ENCODE measurements at regions not wholly inside any gene's neighbourhood (a gene's known extent, or its start where the extent isn't known, plus 50 kb on each side); places are given as distances from the start of the nearest gene placed in this dataset.

DNA sequence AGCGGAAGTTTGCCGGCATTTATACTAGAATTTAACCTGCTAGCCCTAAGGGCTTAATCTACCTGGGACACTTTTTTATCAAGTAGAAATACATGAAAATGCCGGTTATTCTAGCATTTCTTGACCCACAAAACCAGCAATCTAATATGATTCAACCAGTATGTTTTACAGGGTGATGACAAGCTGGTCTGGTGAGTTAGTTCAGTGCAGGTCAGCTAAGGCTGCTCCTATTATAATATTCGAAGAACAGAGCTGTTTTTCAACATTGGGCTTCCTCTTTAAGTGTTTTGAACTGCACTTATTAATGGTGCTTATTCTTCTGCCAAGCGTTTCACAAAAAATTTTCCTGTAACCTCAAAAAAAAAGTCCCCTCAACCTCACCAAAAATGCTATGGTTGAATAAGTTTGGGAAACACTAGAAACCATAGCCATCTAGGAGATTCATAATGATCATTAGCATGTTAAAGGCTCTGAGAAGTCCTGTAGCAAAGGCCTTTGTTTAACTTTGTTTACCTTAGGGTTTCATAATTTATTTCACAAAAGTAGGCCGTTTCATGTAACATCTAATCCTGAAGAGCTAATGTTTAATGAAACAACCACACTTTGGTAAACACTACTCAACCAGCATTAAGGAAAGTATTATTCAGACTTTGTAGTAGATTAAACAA lies 526.6 kb downstream of the KLF12 start:
- DNase-seq = no peak

GRCh38 chr13:73603646-73604045 lies 530.6 kb downstream of the KLF12 start:
- no peak for DNase-seq

GRCh38 chr13:73602295-73602694 lies 531.9 kb downstream of the KLF12 start:
- DNase-seq = no peak

GRCh38 chr13:73601708-73602107 lies 532.5 kb downstream of the KLF12 start:
- DNase-seq = no peak

GRCh38 chr13:73599232-73600128 lies 534.7 kb downstream of the KLF12 start:
- DNase-seq = no peak

GRCh38 chr13:73598020-73598712 lies 536.0 kb downstream of the KLF12 start:
- DNase-seq = no peak

DNA sequence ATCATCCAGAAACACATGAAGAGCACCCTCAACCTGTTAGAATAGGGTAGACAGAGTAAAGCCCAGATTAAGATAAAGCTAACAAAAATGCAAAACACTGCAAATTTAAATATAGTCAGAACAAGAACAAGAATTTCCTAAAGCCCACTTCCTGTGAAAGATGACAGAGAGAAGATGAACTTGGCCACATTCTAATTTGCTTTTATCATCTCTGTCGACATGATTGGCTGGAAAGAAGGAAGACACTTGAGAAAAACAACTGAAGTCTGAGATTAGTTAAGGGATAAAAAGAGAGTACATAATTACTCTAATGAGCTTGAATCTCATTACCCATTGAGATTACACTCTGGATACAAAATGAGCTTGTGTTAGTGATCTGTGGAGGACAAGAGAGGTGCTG lies 537.6 kb downstream of the KLF5 start:
- DNase-seq = no peak

DNA sequence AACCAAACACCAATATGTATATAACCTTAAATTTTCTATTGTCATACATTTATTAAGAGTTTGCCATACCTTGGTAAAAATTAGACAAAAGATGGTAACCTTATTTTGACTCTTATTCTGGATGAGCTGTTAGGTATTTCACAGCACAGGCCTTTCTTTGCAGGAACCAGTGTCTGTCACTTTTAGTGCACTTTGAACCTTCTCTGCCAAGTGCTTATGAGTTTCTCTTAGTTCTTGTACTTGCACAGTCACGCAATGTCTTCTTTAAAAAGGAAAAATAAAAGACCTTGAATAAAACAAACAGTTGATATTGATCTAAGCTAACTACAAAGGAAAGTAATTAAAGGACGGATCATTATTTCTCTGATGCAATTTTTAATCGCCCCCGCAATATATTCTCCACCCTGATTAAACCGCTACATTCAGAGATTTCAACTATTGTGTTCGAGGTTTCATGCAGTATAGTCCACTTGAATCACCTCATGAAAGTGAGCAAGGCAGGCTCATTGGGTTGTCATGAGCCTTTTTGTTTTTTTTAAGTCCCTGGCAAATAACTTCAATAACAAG lies 534.5 kb downstream of the KLF5 start:
- DNase-seq = no peak

GRCh38 chr13:73591861-73592260 lies 533.1 kb downstream of the KLF5 start:
- no peak for DNase-seq

DNA sequence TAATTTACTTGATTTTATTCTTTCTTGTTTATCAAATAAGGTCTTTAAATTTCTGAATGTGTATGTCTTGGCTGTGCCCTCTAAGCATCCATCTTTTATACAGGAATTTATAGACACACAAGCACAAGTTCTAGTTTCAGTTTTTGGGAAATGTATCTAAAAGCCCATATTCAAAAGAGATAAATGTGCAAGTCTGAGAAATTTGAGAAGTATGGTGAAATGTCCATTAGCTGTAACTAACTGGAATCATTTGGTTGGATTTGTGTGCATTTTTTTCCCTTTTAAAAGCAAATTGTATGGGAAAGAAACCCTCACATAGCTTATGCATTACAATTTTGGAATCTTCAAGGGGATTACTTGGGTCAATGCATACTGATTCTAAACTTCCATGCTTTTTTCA lies 532.0 kb downstream of the KLF5 start:
- DNase-seq = no peak

- no peak for DNase-seq
Observed at GRCh38 chr13:73585236-73585635, 526.4 kb downstream of the KLF5 start.

DNA sequence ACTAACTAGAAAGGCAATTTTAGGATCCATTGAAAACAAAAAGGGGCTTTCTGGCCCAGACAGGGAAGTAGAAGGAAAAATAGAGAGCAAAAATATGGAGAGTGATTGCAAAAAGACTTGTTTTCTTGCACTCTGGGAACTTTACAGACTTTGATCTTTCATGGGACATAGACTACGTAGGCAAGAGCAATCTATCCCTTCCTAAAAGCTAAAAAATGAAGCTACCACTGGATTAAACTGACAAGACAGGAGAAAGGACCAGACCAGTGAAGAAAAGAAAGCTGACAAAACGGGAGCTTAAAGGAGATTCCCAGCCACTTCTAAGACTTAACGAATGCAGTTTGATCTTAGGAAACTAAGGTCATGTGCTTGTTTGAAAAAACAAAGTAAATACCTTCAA lies 524.5 kb downstream of the KLF5 start:
- no peak for DNase-seq

DNA sequence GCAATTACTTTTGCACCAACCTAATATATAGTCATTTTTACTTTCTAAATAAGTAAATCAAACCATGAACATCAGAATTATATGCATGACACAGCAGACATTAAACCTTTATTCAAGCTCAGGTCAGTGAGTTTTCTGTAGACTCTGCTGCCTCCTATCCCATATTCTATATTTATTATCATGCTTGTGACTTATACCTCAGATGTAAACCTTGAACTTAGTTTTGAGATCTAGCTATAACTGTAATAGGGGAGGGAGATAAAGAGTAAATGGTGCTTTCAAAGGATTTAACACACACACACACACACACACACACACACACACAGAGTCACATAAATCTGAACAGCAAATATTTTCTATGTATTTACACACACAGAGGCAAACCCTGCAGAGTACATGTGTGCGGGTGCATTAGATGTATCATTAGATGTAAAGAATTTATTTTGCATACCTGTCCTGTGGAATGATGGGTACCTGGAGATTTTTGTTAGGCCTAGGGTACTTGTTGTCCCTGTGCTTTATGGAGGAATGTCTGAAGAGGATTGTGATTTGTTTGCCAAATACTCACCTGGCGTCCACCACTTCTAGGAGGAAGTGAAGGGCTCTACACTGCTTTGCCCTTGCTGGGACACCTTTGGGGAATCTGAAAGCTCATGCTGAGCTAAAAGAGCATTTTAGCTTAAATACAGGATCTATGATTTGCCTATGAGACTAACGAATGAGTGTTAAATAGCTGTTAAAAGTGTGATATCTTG lies 521.9 kb downstream of the KLF5 start:
- no peak for DNase-seq

- DNase-seq = no peak
Observed at GRCh38 chr13:73579574-73580274, 520.9 kb downstream of the KLF5 start.

- DNase-seq = no peak
Observed at GRCh38 chr13:73578251-73578875, 519.6 kb downstream of the KLF5 start.

DNA sequence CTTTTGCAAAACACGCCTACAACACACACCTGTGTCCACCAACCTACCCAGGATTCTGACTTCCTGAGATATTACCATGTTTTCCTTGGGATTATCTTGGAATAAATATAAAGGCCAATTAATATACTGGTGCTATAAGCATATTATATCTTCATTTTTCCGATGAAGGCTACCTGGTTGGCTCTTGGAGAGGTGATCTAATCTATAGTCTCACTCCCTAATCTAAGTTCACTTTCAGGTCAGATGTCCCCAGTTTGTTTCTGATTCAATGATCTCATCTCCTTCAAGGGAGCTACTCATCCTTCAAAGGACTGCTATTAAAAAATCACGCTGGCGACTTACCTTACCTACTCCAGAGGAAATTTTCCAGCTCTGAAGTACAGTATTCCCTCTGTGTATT lies 517.5 kb downstream of the KLF5 start:
- no peak for DNase-seq

DNA sequence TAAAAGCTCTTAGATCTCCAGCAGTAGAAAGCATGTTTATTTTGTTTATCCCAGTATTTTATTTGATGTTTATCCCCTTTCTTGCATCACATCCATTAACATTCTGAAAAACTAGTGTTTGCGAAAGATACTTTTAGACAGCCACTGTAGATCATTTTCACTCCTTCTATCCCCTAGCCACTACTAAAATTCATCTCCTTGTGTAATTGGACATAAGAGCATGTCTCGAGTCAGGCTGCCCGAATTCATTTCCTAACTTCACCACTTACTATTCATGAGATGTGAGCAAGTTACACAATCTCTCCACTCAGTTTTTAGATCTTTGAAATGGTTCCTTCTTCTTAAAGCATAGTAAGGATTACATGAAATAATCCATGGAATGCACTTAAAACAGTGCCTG lies 514.0 kb downstream of the KLF5 start:
- no peak for DNase-seq

GRCh38 chr13:73571376-73571775 lies 512.6 kb downstream of the KLF5 start:
- DNase-seq = no peak

- DNase-seq = no peak
Observed at GRCh38 chr13:73556902-73557301, 498.1 kb downstream of the KLF5 start.

GRCh38 chr13:73556128-73556527 lies 497.3 kb downstream of the KLF5 start:
- DNase-seq = no peak

DNA sequence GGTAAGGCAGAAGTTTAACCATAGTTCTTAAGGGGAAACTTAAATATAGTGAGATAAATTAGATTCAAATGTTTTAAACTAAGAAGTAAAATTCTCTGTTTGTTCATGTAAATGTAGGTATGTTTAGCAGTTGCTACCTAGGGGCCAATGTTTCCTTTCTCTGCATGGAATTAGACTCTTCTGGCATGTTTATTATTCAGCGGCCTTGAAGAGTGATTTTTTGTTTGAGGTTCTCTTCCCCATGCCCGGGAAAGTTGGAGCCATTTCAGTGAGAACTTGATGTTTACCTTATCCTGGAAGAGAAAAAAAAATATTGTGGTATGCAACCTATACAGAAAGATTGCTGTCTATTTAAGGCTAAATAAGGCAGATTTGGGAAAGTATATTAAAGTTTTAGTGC lies 492.9 kb downstream of the KLF5 start:
- DNase-seq = no peak

Measured in right kidney (tissue), 1 donor.